ENCODE measurements at regions not wholly inside any gene's neighbourhood (a gene's known extent, or its start where the extent isn't known, plus 50 kb on each side); places are given as distances from the start of the nearest gene placed in this dataset.
"Not testable (repeated sequence)": the region's sequence is repeated elsewhere in the genome, so short reads cannot be mapped to it uniquely, and the experiment has no call there.

- BruUV-seq (replicated peaks), result no TSS peak
- H3K9me2 ChIP-seq (ENCODE audit: insufficient read depth, low read length), result no peaks in the 10 kb centered on the region
- H2AFZ ChIP-seq (ENCODE audit: low read length), result no peak overlapping the region
- H3K27ac ChIP-seq (ENCODE audit: low read depth, low read length, poor library complexity, severe bottlenecking), result no peak overlapping the region
- no peak for TF ChIP-seq CTCF (conservative IDR thresholded peaks at IDR 0.05; ENCODE audit: low read length)
- no peak for TF ChIP-seq EZH2phosphoT487 (IDR thresholded peaks at IDR 0.05; ENCODE audit: borderline replicate concordance, low read depth, low read length)
- ChIA-PET CTCF (ENCODE audit: unreplicated experiment) (no interaction called here), POLR2A (interaction anchor here (0.8 kb wide), 1 partner anchor 612 kb away, joined by 3 read pairs; no protein-coding TSS in a partner anchor)
- no peaks in the 10 kb centered on the region for H3K36me3 ChIP-seq (ENCODE audit: insufficient read depth, low read length)
- DNase-seq (ENCODE audit: low spot score), result no peak
- H3K4me2 ChIP-seq (ENCODE audit: low read length), result no peak overlapping the region
- H3K9me3 ChIP-seq (ENCODE audit: low read length), result no peaks in the 10 kb centered on the region
- no peaks in the 10 kb centered on the region for H3K79me2 ChIP-seq (ENCODE audit: insufficient read depth, low read depth, low read length)
- intact Hi-C loops (cut with micrococcal nuclease; ENCODE audit: unreplicated experiment), result no loop called here
- H4K20me1 ChIP-seq (ENCODE audit: insufficient read depth, low read length), result no peaks in the 10 kb centered on the region
- H3K4me1 ChIP-seq (ENCODE audit: insufficient read depth, low read length, poor library complexity, severe bottlenecking), result no peaks in the 10 kb centered on the region
- H3K4me3 ChIP-seq (ENCODE audit: low read depth, low read length, poor library complexity, severe bottlenecking), result no peak overlapping the region
Measured at GRCh38 chr12:108424026-108424425, 84.9 kb upstream of the CMKLR1 start.

DNA sequence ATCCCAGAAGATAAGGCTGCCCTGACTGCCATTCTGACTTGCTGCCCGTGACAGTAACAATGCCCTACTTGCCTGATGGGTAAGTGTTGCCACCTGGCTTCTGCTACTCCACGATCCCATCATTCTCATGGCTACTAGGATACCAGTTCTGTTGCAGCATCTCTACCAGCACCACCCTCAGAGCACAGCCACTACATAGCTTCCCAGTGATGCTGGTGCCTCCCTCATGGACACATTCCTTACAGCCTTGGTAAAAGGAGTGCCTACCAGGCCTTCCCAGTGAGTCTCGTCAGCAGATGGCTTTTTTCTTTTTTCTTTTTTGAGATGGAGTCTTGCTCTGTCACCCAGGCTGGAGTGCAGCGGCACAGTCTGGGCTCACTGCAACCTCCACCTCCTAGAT, 84.4 kb upstream of the CMKLR1 start:
- H3K27ac ChIP-seq (ENCODE audit: low read depth, low read length, poor library complexity, severe bottlenecking), result no peak overlapping the region
- no TSS peak for BruUV-seq (replicated peaks)
- H3K79me2 ChIP-seq (ENCODE audit: insufficient read depth, low read depth, low read length), result no peaks in the 10 kb centered on the region
- no peaks in the 10 kb centered on the region for H4K20me1 ChIP-seq (ENCODE audit: insufficient read depth, low read length)
- H3K36me3 ChIP-seq (ENCODE audit: insufficient read depth, low read length), result no peaks in the 10 kb centered on the region
- H3K9me2 ChIP-seq (ENCODE audit: insufficient read depth, low read length), result no peaks in the 10 kb centered on the region
- no peak overlapping the region for H3K4me3 ChIP-seq (ENCODE audit: low read depth, low read length, poor library complexity, severe bottlenecking)
- H3K9me3 ChIP-seq (ENCODE audit: low read length), result no peaks in the 10 kb centered on the region
- H3K4me2 ChIP-seq (ENCODE audit: low read length), result no peak overlapping the region
- no peaks in the 10 kb centered on the region for H3K4me1 ChIP-seq (ENCODE audit: insufficient read depth, low read length, poor library complexity, severe bottlenecking)
- intact Hi-C loops (cut with micrococcal nuclease; ENCODE audit: unreplicated experiment), result no loop called here
- TF ChIP-seq CTCF (conservative IDR thresholded peaks at IDR 0.05; ENCODE audit: low read length) (no peak), EZH2phosphoT487 (IDR thresholded peaks at IDR 0.05; ENCODE audit: borderline replicate concordance, low read depth, low read length) (no peak)
- DNase-seq (ENCODE audit: low spot score), result no peak
- ChIA-PET CTCF (ENCODE audit: unreplicated experiment) (no interaction called here), POLR2A (interaction anchor here (0.8 kb wide), 1 partner anchor 612 kb away, joined by 3 read pairs; no protein-coding TSS in a partner anchor)
- H2AFZ ChIP-seq (ENCODE audit: low read length), result no peak overlapping the region

DNA sequence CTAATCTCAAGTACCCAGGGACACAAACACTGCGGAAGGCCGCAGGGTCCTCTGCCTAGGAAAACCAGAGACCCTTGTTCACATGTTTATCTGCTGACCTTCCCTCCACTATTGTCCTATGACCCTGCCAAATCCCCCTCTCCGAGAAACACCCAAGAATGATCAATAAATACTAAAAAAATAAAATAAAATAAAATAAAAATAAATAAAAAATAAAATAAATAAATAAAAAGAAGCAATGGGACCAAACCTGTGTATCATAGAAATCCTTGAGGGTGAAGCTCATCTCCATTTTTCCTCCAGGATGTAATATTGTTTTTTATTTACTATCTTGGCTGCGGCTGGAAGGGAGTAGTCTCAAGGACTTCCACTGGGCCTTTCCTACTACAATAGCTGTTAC, 82.0 kb upstream of the CMKLR1 start:
- H3K4me2 ChIP-seq (ENCODE audit: low read length); intact Hi-C loops (cut with micrococcal nuclease; ENCODE audit: unreplicated experiment); H2AFZ ChIP-seq (ENCODE audit: low read length); CTCF ChIA-PET (ENCODE audit: unreplicated experiment); BruUV-seq (replicated peaks); H3K4me1 ChIP-seq (ENCODE audit: insufficient read depth, low read length, poor library complexity, severe bottlenecking); H3K27ac ChIP-seq (ENCODE audit: low read depth, low read length, poor library complexity, severe bottlenecking); H3K9me2 ChIP-seq (ENCODE audit: insufficient read depth, low read length); H3K4me3 ChIP-seq (ENCODE audit: low read depth, low read length, poor library complexity, severe bottlenecking); H3K79me2 ChIP-seq (ENCODE audit: insufficient read depth, low read depth, low read length); H4K20me1 ChIP-seq (ENCODE audit: insufficient read depth, low read length); POLR2A ChIA-PET; DNase-seq (ENCODE audit: low spot score); H3K36me3 ChIP-seq (ENCODE audit: insufficient read depth, low read length); H3K9me3 ChIP-seq (ENCODE audit: low read length): not testable (repeated sequence)

DNA sequence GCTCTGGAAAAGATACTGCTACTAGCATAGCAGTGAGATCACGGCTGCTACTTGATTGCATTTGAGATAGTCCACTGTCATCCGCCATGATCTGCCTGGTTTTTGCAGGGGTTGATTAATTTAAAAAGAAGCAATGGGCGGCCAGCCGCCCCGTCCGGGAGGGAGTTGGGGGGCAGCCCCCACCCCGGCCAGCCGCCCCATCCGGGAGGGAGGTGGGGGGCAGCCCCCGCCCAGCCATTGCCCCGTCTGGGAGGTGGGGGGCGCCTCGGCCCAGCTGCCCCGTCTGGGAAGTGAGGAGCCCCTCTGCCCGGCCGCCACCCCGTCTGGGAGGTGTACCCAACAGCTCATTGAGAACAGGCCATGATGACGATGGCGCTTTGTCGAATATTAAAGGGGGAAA, 81.3 kb upstream of the CMKLR1 start:
- H3K79me2 ChIP-seq (ENCODE audit: insufficient read depth, low read depth, low read length); H3K9me3 ChIP-seq (ENCODE audit: low read length); H3K36me3 ChIP-seq (ENCODE audit: insufficient read depth, low read length); DNase-seq (ENCODE audit: low spot score); H3K9me2 ChIP-seq (ENCODE audit: insufficient read depth, low read length); H3K4me2 ChIP-seq (ENCODE audit: low read length); BruUV-seq (replicated peaks); H3K4me3 ChIP-seq (ENCODE audit: low read depth, low read length, poor library complexity, severe bottlenecking); CTCF ChIA-PET (ENCODE audit: unreplicated experiment); intact Hi-C loops (cut with micrococcal nuclease; ENCODE audit: unreplicated experiment); H3K4me1 ChIP-seq (ENCODE audit: insufficient read depth, low read length, poor library complexity, severe bottlenecking); POLR2A ChIA-PET; H3K27ac ChIP-seq (ENCODE audit: low read depth, low read length, poor library complexity, severe bottlenecking); H4K20me1 ChIP-seq (ENCODE audit: insufficient read depth, low read length); H2AFZ ChIP-seq (ENCODE audit: low read length): not testable (repeated sequence)
